ENCODE measurements at regions not wholly inside any gene's neighbourhood (a gene's known extent, or its start where the extent isn't known, plus 50 kb on each side); places are given as distances from the start of the nearest gene placed in this dataset.

DNA sequence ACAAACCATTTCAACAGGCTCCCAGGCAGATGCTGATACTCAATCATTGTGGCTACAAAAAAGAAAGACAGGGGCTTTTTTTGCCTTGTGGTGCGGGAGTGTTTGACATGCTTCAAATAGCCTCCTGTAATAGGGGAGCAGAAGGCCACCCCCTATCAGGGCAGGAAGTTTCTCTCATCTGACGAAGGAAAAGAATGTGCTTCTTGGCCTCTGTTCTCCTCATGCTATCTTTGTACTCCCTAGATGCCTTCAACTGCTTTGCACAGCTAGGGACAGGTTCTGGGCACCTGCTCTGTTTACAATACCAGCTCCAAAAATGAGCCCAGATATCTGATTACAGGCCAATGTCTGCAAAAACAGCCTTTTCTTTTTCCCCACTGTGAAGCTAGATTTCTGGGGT lies 391.1 kb downstream of the STIM2 start:
- Histone ChIP-seq H3K4me3 (no peak overlapping the region), H3K27ac (no peak overlapping the region), H4K20me1 (no peaks in the 10 kb centered on the region), H3K4me1 (no peaks in the 10 kb centered on the region), H3K36me3 (no peaks in the 10 kb centered on the region), H3K9me3 (replicated peaks in 1 of 11) (peaks cover 0 to 7% (median 0%) of the 10 kb centered on the region in 11 experiments; a peak in 1 of 22 replicates), H3K27me3 (no peaks in the 10 kb centered on the region), H3K4me2 (no peak overlapping the region), H3K9ac (no peak overlapping the region)
- no peak for TF ChIP-seq Cebpa-rat (IDR thresholded peaks at IDR 0.05)

GRCh38 chr4:27267339-27267969 lies 406.8 kb downstream of the STIM2 start:
- H3K9me3 ChIP-seq (replicated peaks in 1 of 11) = 0 out of 22 replicates have a peak, but pooled peaks cover 0 to 7% (median 0%) of the 10 kb centered on the region in 11 experiments
- H3K4me2 ChIP-seq = no peak overlapping the region
- no peak overlapping the region for H3K4me3 ChIP-seq
- TF ChIP-seq Cebpa-rat (IDR thresholded peaks at IDR 0.05) = no peak
- H3K4me1 ChIP-seq = no peaks in the 10 kb centered on the region
- H4K20me1 ChIP-seq = no peaks in the 10 kb centered on the region
- no peak overlapping the region for H3K9ac ChIP-seq
- H3K36me3 ChIP-seq = no peaks in the 10 kb centered on the region
- no peaks in the 10 kb centered on the region for H3K27me3 ChIP-seq
- no peak overlapping the region for H3K27ac ChIP-seq

DNA sequence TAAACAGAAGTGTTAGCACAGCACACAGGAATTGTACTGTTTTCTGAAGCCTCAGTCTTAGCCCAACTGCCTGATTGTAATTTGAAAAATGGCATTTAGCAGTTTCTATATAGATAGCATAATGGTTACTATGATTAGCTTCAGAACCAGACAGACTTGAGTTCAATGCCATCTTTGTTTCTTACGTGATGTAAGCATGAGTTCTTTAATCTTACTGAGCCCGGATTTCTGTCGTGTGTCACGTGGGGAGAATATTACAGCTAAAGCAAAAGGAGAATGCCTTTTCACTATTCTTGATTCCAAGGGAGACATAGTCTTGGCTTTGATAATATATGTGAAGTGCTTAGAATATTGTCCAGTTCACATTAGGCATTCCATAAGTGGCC lies 407.3 kb downstream of the STIM2 start:
- no peak for TF ChIP-seq Cebpa-rat (IDR thresholded peaks at IDR 0.05)

GRCh38 chr4:27270435-27270834 lies 409.8 kb downstream of the STIM2 start:
- no peaks in the 10 kb centered on the region for H4K20me1 ChIP-seq
- no peaks in the 10 kb centered on the region for H3K27me3 ChIP-seq
- H3K9ac ChIP-seq = no peak overlapping the region
- H3K9me3 ChIP-seq (replicated peaks in 1 of 11) = no peaks in the 10 kb centered on the region
- H3K27ac ChIP-seq = no peak overlapping the region
- TF ChIP-seq Cebpa-rat (IDR thresholded peaks at IDR 0.05) = no peak
- H3K36me3 ChIP-seq = no peaks in the 10 kb centered on the region
- no peak overlapping the region for H3K4me2 ChIP-seq
- H3K4me1 ChIP-seq = no peaks in the 10 kb centered on the region
- H3K4me3 ChIP-seq = no peak overlapping the region

More for the DNA sequence above, 407.3 kb downstream of the STIM2 start:
- Histone ChIP-seq H3K4me3 (no peak overlapping the region), H3K36me3 (no peaks in the 10 kb centered on the region), H3K9me3 (replicated peaks in 1 of 11) (0 out of 22 replicates have a peak, but pooled peaks cover 0 to 7% (median 0%) of the 10 kb centered on the region in 11 experiments), H3K4me1 (no peaks in the 10 kb centered on the region), H4K20me1 (no peaks in the 10 kb centered on the region), H3K9ac (no peak overlapping the region), H3K27ac (no peak overlapping the region), H3K4me2 (no peak overlapping the region), H3K27me3 (no peaks in the 10 kb centered on the region)

- TF ChIP-seq Cebpa-rat (IDR thresholded peaks at IDR 0.05) = no peak
Observed at GRCh38 chr4:27271555-27271954, 410.9 kb downstream of the STIM2 start.

DNA sequence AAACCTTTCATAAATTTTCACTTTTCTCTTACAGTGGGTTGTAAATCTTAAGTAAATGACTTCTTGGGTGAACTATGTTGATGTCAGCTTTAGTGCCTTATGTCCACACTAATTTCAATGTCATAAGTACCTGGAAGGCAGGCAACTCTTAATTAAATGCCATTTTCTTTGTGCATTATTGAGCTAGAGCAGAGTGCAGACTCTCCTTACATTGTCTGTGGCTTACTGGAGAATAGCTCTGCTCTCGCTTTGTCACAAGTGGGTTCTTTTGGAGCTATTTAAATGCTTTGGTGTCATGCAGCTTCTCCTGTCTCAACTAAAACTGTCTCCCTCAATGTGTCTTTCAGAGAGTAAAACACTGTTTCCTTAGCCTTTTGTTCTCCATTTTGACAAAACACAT lies 411.6 kb downstream of the STIM2 start:
- no peaks in the 10 kb centered on the region for H3K27me3 ChIP-seq
- no peaks in the 10 kb centered on the region for H3K4me1 ChIP-seq
- H3K9ac ChIP-seq = no peak overlapping the region
- no peak overlapping the region for H3K4me2 ChIP-seq
- no peak for TF ChIP-seq Cebpa-rat (IDR thresholded peaks at IDR 0.05)
- no peaks in the 10 kb centered on the region for H4K20me1 ChIP-seq
- H3K27ac ChIP-seq = no peak overlapping the region
- no peaks in the 10 kb centered on the region for H3K9me3 ChIP-seq (replicated peaks in 1 of 11)
- H3K4me3 ChIP-seq = no peak overlapping the region
- no peaks in the 10 kb centered on the region for H3K36me3 ChIP-seq

More at GRCh38 chr4:27271555-27271954, 410.9 kb downstream of the STIM2 start:
- H3K9ac ChIP-seq = no peak overlapping the region
- no peaks in the 10 kb centered on the region for H4K20me1 ChIP-seq
- H3K36me3 ChIP-seq = no peaks in the 10 kb centered on the region
- H3K27me3 ChIP-seq = no peaks in the 10 kb centered on the region
- H3K27ac ChIP-seq = no peak overlapping the region
- no peaks in the 10 kb centered on the region for H3K9me3 ChIP-seq (replicated peaks in 1 of 11)
- no peak overlapping the region for H3K4me3 ChIP-seq
- H3K4me2 ChIP-seq = no peak overlapping the region
- H3K4me1 ChIP-seq = no peaks in the 10 kb centered on the region

GRCh38 chr4:27276307-27277073 lies 415.8 kb downstream of the STIM2 start:
- H3K4me1 ChIP-seq = no peaks in the 10 kb centered on the region
- no peak overlapping the region for H3K4me2 ChIP-seq
- H3K4me3 ChIP-seq = no peak overlapping the region
- no peak for TF ChIP-seq Cebpa-rat (IDR thresholded peaks at IDR 0.05)
- H3K27me3 ChIP-seq = no peaks in the 10 kb centered on the region
- no peaks in the 10 kb centered on the region for H3K9me3 ChIP-seq (replicated peaks in 1 of 11)
- H3K27ac ChIP-seq = no peak overlapping the region
- no peaks in the 10 kb centered on the region for H3K36me3 ChIP-seq
- H3K9ac ChIP-seq = no peak overlapping the region
- no peaks in the 10 kb centered on the region; a peak in 1 of 22 replicates for H4K20me1 ChIP-seq

GRCh38 chr4:27278615-27279375 lies 418.2 kb downstream of the STIM2 start:
- no peak overlapping the region for H3K4me2 ChIP-seq
- no peaks in the 10 kb centered on the region; a peak in 1 of 22 replicates for H4K20me1 ChIP-seq
- no peak overlapping the region for H3K4me3 ChIP-seq
- no peak for TF ChIP-seq Cebpa-rat (IDR thresholded peaks at IDR 0.05)
- H3K4me1 ChIP-seq = peaks cover 0 to 6% (median 2%) of the 10 kb centered on the region in 10 experiments; a peak in 8 of 20 replicates
- no peaks in the 10 kb centered on the region for H3K27me3 ChIP-seq
- H3K9ac ChIP-seq = no peak overlapping the region
- H3K27ac ChIP-seq = no peak overlapping the region
- H3K9me3 ChIP-seq (replicated peaks in 1 of 11) = no peaks in the 10 kb centered on the region
- H3K36me3 ChIP-seq = no peaks in the 10 kb centered on the region

DNA sequence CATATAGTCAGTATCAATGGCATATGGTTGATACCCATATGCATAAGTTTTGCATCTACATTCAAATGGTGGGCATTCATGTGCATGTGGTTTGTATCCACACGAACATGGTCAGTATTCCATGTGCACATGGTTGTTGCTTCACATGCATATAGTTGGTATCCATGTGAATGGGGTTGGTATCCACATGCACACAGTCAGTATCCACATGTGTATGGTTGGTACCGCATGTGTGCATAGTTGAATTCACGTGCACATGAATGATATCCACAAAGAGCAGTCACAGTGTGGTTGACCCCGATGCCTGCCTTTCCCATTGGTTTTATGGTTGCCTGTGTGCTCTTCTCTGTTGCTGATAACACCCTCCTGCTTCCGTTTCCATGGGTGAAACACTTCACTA lies 427.9 kb downstream of the STIM2 start:
- H3K9me3 ChIP-seq (replicated peaks in 1 of 11) = no peaks in the 10 kb centered on the region
- no peaks in the 10 kb centered on the region for H4K20me1 ChIP-seq
- H3K27ac ChIP-seq = no peak overlapping the region
- no peak overlapping the region for H3K4me2 ChIP-seq
- H3K4me3 ChIP-seq = no peak overlapping the region
- TF ChIP-seq Cebpa-rat (IDR thresholded peaks at IDR 0.05) = no peak
- H3K27me3 ChIP-seq = no peaks in the 10 kb centered on the region
- H3K4me1 ChIP-seq = peaks cover 0 to 11% (median 4%) of the 10 kb centered on the region in 10 experiments; a peak in 9 of 20 replicates
- H3K36me3 ChIP-seq = no peaks in the 10 kb centered on the region
- H3K9ac ChIP-seq = no peak overlapping the region

Data from BLaER1 treated with 17β-estradiol and CSF1 and Interleukin-3, amounts not matched to agents 10 nM and 100 nM (cell line).